Thyroid gland (tissue), 4 donors: ENCODE measurements at regions not wholly inside any gene's neighbourhood (a gene's known extent, or its start where the extent isn't known, plus 50 kb on each side); places are given as distances from the start of the nearest gene placed in this dataset.

Experiments used
- DNase-seq, 2 donors: peaks; one replicate each; pipeline ENCODE4 v3.0.0-alpha.2; 2019
- H3K27ac ChIP-seq, 3 donors: fragments of 200-600 bp; sonication (generic); 1 replicate in 2 of 3; 2 replicates in 1 of 3; pipeline ENCODE4 v1.5.1; 2016 to 2019; ENCODE audit warnings: mild to moderate bottlenecking in 1 of 3, moderate library complexity in 1 of 3
- H3K27me3 ChIP-seq: fragments of 200-600 bp; sonication (generic); one replicate; pipeline ENCODE4 v1.5.1; 2019
- H3K36me3 ChIP-seq, 2 donors: fragments of 200-600 bp; sonication (generic); one replicate each; pipeline ENCODE4 v1.5.1; 2016 to 2019
- H3K4me1 ChIP-seq, 2 donors: fragments of 200-600 bp; sonication (generic); one replicate each; pipeline ENCODE4 v1.5.1; 2017 to 2019
- H3K4me3 ChIP-seq, 3 donors: fragments of 200-600 bp; sonication (generic); replicated peaks in 1 of 3; 1 replicate in 2 of 3; 2 replicates in 1 of 3; pipeline ENCODE4 v1.5.1; 2016; ENCODE audit warnings: mild to moderate bottlenecking in 1 of 3
- H3K9me3 ChIP-seq: fragments of 200-600 bp; sonication (generic); one replicate; pipeline ENCODE4 v1.5.1; 2017
- POLR2A ChIP-seq, 2 donors: fragments of 450-650 bp; IDR thresholded peaks; one replicate each; pipeline ENCODE4 v1.6.1; 2017; ENCODE audit warnings: antibody characterized with exemption in 2 of 2, mild to moderate bottlenecking in 2 of 2, moderate library complexity in 1 of 2
- WGBS, 2 donors: methylation state at CpG; one replicate each; pipeline ENCODE4 v1.1.5; 2017; 5-methylcytosine and 5-hydroxymethylcytosine counted together
- intact Hi-C: fragments of 100-400 bp; cut with DNase I; formaldehyde crosslinking; loops from one replicate; pipeline ENCODE4 v1.15.1; 2023
- TF ChIP-seq, protein P1 (sequence below), 6 experiments: fragments of 200-600 bp in 3 of 6; fragments of 450-650 bp in 3 of 6; sonication (generic) in 3 of 6; IDR thresholded peaks; one replicate each; pipeline ENCODE4 v1.5.1; 2016 to 2019; ENCODE audit warnings: antibody characterized with exemption in 6 of 6, mild to moderate bottlenecking in 2 of 6, inconsistent platforms in 1 of 6, moderate library complexity in 1 of 6

GRCh38 chr2:46847726-46848412 is 67.7 kb downstream of the MCFD2 start:
- intact Hi-C loops, result no loop called here
- TF ChIP-seq POLR2A (IDR thresholded peaks at IDR 0.05), result no peak
- TF ChIP-seq, protein P1, sequence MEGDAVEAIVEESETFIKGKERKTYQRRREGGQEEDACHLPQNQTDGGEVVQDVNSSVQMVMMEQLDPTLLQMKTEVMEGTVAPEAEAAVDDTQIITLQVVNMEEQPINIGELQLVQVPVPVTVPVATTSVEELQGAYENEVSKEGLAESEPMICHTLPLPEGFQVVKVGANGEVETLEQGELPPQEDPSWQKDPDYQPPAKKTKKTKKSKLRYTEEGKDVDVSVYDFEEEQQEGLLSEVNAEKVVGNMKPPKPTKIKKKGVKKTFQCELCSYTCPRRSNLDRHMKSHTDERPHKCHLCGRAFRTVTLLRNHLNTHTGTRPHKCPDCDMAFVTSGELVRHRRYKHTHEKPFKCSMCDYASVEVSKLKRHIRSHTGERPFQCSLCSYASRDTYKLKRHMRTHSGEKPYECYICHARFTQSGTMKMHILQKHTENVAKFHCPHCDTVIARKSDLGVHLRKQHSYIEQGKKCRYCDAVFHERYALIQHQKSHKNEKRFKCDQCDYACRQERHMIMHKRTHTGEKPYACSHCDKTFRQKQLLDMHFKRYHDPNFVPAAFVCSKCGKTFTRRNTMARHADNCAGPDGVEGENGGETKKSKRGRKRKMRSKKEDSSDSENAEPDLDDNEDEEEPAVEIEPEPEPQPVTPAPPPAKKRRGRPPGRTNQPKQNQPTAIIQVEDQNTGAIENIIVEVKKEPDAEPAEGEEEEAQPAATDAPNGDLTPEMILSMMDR (IDR thresholded peaks at IDR 0.05), result no peak
- Histone ChIP-seq H3K4me3 (no peak overlapping the region), H3K4me1 (peaks cover 54 to 67% of the 10 kb centered on the region in 2 donors), H3K27me3 (no peaks in the 10 kb centered on the region), H3K9me3 (no peaks in the 10 kb centered on the region), H3K27ac (peak overlapping the region; percentile 87 to 94 (median 91)), H3K36me3 (no peaks in the 10 kb centered on the region)
- 69 to 73% methylated on average over 5 of the region's 5 CpGs for WGBS, 2 donors
- DNase-seq, result no peak

- Histone ChIP-seq H3K27me3 (no peaks in the 10 kb centered on the region), H3K4me1 (peaks cover 54 to 67% of the 10 kb centered on the region in 2 donors), H3K9me3 (no peaks in the 10 kb centered on the region), H3K36me3 (no peaks in the 10 kb centered on the region), H3K27ac (peak overlapping the region; percentile 87 to 94 (median 91)), H3K4me3 (no peak overlapping the region)
- intact Hi-C loops, result no loop called here
- TF ChIP-seq POLR2A (IDR thresholded peaks at IDR 0.05), result no peak
- TF ChIP-seq, protein P1 (IDR thresholded peaks at IDR 0.05), result no peak
- 13 to 17% methylated on average over 12 of the region's 12 CpGs for WGBS, 2 donors
- peak; percentile 100 for DNase-seq
These were observed 68.4 kb downstream of the MCFD2 start for GRCh38 chr2:46847185-46847710.

DNA sequence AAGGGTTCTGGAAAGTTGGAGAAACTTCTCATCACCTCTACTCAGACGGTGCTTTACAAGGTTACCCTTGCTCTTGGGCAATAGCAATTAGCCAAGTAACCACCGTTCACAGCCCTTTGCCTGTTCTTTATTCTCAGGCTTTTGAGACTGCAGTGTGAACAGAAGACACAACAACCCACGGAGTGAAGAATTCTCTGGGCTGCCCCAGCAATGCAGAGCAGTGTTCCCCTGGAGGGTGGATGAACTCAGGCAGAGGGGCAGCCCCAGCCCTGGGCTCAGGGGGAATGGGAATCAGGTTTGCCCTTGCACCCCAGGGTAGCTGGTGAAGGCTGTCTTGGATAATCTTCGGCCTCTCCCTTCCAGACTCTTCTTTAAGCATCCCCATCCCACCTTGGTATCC is 69.1 kb downstream of the MCFD2 start:
- no peaks in the 10 kb centered on the region for H3K36me3 ChIP-seq

GRCh38 chr2:46845542-46846486 is 69.8 kb downstream of the MCFD2 start:
- 86 to 87% methylated on average over 15 to 16 of the region's 16 CpGs for WGBS, 2 donors
- H3K27ac ChIP-seq, result peak overlapping the region; percentile 80 to 94 (median 91)
- intact Hi-C loops, result no loop called here
- H3K36me3 ChIP-seq, result no peaks in the 10 kb centered on the region
- no peak for TF ChIP-seq POLR2A (IDR thresholded peaks at IDR 0.05)
- TF ChIP-seq, protein P1 (IDR thresholded peaks at IDR 0.05), result no peak
- no peaks in the 10 kb centered on the region for H3K9me3 ChIP-seq
- H3K4me3 ChIP-seq, result no peak overlapping the region
- no peak for DNase-seq
- no peaks in the 10 kb centered on the region for H3K27me3 ChIP-seq
- peaks cover 50 to 61% of the 10 kb centered on the region in 2 donors for H3K4me1 ChIP-seq

More for the DNA sequence above, 69.1 kb downstream of the MCFD2 start:
- H3K4me3 ChIP-seq, result no peak overlapping the region
- intact Hi-C loops, result no loop called here
- 67 to 73% methylated on average over 4 of the region's 4 CpGs for WGBS, 2 donors
- peak overlapping the region; percentile 80 to 94 (median 91) for H3K27ac ChIP-seq
- DNase-seq, result no peak
- no peaks in the 10 kb centered on the region for H3K9me3 ChIP-seq
- TF ChIP-seq, protein P1 (IDR thresholded peaks at IDR 0.05), result no peak
- no peak for TF ChIP-seq POLR2A (IDR thresholded peaks at IDR 0.05)
- no peaks in the 10 kb centered on the region for H3K27me3 ChIP-seq
- H3K4me1 ChIP-seq, result peaks cover 54 to 67% of the 10 kb centered on the region in 2 donors
